ENCODE measurements at regions not wholly inside any gene's neighbourhood (a gene's known extent, or its start where the extent isn't known, plus 50 kb on each side); places are given as distances from the start of the nearest gene placed in this dataset.

GRCh38 chr11:69899957-69900821, 81.0 kb upstream of the FGF3 start:
- TF ChIP-seq CTCF (IDR thresholded peaks at IDR 0.05) (no peak), POLR2A (IDR thresholded peaks at IDR 0.05) (no peak)

Data from testis (tissue), 2 donors.